Esophagus muscularis mucosa (tissue), 4 donors: ENCODE measurements at regions not wholly inside any gene's neighbourhood (a gene's known extent, or its start where the extent isn't known, plus 50 kb on each side); places are given as distances from the start of the nearest gene placed in this dataset.

Experiments used
- DNase-seq: peaks from one replicate; pipeline ENCODE4 v3.0.0-alpha.2; 2017; ENCODE audit errors: extremely low spot score
- H3K27ac ChIP-seq, 4 donors: fragments of 200-600 bp; sonication (generic); replicated peaks in 1 of 4; 1 replicate in 3 of 4; 2 replicates in 1 of 4; pipeline ENCODE4 v1.5.1; 2016 to 2019; ENCODE audit warnings: mild to moderate bottlenecking in 1 of 4
- H3K27me3 ChIP-seq, 4 donors: fragments of 200-600 bp; sonication (generic); one replicate each; pipeline versions ENCODE4 v1.5.1 to v1.6.0; 2016 to 2019
- H3K36me3 ChIP-seq, 4 donors: fragments of 200-600 bp; sonication (generic); one replicate each; pipeline ENCODE4 v1.5.1; 2016 to 2019
- H3K4me1 ChIP-seq, 4 donors: fragments of 200-600 bp; sonication (generic); one replicate each; pipeline ENCODE4 v1.5.1; 2016 to 2019
- H3K4me3 ChIP-seq, 4 donors: fragments of 200-600 bp; sonication (generic); 1 replicate in 2 of 4; 2 replicates in 2 of 4; pipeline ENCODE4 v1.5.1; 2016 to 2019; ENCODE audit warnings: mild to moderate bottlenecking in 4 of 4, moderate library complexity in 1 of 4
- H3K9me3 ChIP-seq, 4 donors: fragments of 200-600 bp; sonication (generic); 1 replicate in 3 of 4; 2 replicates in 1 of 4; pipeline ENCODE4 v1.5.1; 2016 to 2019
- EP300 ChIP-seq: sonication (generic); formaldehyde crosslinking; IDR thresholded peaks from one replicate; pipeline ENCODE4 v1.6.1; 2017; ENCODE audit warnings: antibody characterized with exemption
- POLR2A ChIP-seq: fragments of 450-650 bp; IDR thresholded peaks from one replicate; pipeline ENCODE4 v1.6.1; 2017; ENCODE audit warnings: antibody characterized with exemption, moderate library complexity, mild to moderate bottlenecking, low read depth
- POLR2AphosphoS5 ChIP-seq, 2 donors: sonication (generic); formaldehyde crosslinking; IDR thresholded peaks; one replicate each; pipeline ENCODE4 v1.6.1; 2017; ENCODE audit warnings: antibody characterized with exemption in 2 of 2
- WGBS: methylation state at CpG from one replicate; pipeline ENCODE4 v1.1.5; 2018; 5-methylcytosine and 5-hydroxymethylcytosine counted together
- intact Hi-C: fragments of 100-400 bp; cut with DNase I; formaldehyde crosslinking; loops from one replicate; pipeline ENCODE4 v1.15.1; 2023
- TF ChIP-seq, protein P1 (sequence below), 3 experiments: fragments of 200-600 bp in 2 of 3; fragments of 450-650 bp in 1 of 3; sonication (generic) in 2 of 3; IDR thresholded peaks; one replicate each; pipeline ENCODE4 v1.5.1; 2017 to 2019; ENCODE audit warnings: antibody characterized with exemption in 3 of 3, mild to moderate bottlenecking in 2 of 3, moderate library complexity in 1 of 3

DNA sequence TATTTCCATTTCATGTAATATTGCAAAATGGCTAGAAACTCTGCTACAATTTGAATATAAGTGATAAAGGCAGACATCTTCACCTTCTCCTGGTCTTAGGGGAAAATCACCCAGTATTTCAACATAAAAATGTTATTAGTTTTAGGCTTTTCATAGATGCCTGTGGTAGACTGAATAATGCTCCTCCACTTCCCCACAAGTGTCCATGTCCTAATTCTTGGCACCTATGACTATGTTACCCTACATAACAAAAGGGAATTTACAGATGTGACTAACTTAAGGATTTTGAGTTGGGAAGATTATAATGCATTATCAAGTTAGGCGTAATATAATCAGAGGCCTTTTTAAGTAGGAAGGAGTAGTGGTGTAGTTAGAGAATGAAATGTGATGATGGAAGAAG, 196.4 kb downstream of the TMTC3 start:
- Histone ChIP-seq H3K27ac (no peak overlapping the region), H3K27me3 (no peaks in the 10 kb centered on the region), H3K9me3 (no peaks in the 10 kb centered on the region), H3K4me1 (peaks cover 0 to 9% (median 0%) of the 10 kb centered on the region in 4 donors), H3K36me3 (no peaks in the 10 kb centered on the region), H3K4me3 (no peak overlapping the region)
- intact Hi-C loops, result no loop called here
- DNase-seq, result no peak
- 0% methylated on average over 1 of the region's 1 CpG for WGBS
- TF ChIP-seq POLR2AphosphoS5 (IDR thresholded peaks at IDR 0.05) (no peak), POLR2A (no peak), EP300 (no peak)

DNA sequence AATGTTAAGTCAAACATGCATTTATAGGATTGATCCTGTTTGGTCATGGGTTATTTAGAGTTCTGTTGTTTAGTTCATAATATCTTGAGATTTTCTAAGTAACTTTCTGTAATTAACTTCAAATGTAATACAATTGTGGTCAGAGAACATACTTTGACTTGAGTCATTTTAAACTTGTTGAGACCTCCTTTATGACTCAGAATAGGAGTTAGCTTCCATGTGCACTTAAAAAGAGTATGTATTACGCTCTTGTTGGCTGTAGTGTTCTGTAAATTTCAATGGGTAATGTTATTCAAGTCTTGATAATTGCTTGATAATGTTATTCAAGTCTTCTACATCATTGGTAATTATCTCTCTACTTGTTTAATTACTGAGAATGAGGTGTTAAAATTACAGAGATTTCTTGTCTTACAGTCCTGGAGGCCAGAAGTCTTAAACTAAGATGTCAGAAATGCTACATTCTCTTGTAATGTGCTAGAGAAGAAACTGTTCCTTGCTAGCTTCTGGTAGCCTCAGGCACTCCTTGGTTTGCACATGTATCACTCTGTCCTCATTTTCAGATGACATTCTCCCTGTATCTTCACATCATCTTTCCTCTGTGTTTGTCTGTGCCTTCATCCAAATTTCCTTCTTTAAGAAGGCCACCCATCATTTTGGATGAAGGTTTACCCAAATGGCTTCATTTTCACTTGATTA, 197.3 kb downstream of the TMTC3 start:
- WGBS, result 86% methylated on average over 1 of the region's 1 CpG
- intact Hi-C loops, result no loop called here

DNA sequence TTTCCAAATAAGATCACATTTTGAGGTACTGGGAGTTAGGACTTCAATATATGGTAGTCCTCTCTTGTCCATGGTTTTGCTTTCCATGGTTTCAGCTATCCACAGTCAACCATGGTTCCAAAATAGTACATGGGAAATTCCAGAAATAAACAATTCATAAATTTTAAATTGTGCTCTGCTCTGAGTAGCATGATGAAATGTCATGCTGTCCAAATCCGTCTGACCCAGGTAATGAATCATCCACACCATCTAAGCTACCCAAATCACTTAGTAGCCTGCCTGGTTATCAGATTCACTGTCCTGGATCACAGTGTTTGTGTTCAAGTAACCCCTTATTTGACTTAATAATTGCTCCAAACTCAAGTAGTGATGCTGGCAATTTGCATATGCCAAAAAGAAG, 197.9 kb downstream of the TMTC3 start:
- intact Hi-C loops, result no loop called here
- Histone ChIP-seq H3K27ac (no peak overlapping the region), H3K9me3 (no peaks in the 10 kb centered on the region), H3K4me1 (peaks cover 0 to 9% (median 0%) of the 10 kb centered on the region in 4 donors), H3K4me3 (no peak overlapping the region), H3K27me3 (no peaks in the 10 kb centered on the region), H3K36me3 (no peaks in the 10 kb centered on the region)
- DNase-seq, result no peak
- TF ChIP-seq, protein P1, sequence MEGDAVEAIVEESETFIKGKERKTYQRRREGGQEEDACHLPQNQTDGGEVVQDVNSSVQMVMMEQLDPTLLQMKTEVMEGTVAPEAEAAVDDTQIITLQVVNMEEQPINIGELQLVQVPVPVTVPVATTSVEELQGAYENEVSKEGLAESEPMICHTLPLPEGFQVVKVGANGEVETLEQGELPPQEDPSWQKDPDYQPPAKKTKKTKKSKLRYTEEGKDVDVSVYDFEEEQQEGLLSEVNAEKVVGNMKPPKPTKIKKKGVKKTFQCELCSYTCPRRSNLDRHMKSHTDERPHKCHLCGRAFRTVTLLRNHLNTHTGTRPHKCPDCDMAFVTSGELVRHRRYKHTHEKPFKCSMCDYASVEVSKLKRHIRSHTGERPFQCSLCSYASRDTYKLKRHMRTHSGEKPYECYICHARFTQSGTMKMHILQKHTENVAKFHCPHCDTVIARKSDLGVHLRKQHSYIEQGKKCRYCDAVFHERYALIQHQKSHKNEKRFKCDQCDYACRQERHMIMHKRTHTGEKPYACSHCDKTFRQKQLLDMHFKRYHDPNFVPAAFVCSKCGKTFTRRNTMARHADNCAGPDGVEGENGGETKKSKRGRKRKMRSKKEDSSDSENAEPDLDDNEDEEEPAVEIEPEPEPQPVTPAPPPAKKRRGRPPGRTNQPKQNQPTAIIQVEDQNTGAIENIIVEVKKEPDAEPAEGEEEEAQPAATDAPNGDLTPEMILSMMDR (IDR thresholded peaks at IDR 0.05), result no peak
- TF ChIP-seq POLR2A (no peak), EP300 (no peak), POLR2AphosphoS5 (IDR thresholded peaks at IDR 0.05) (no peak)
- WGBS, result 29% methylated on average over 1 of the region's 1 CpG

More for the DNA sequence above, 197.3 kb downstream of the TMTC3 start:
- no peak overlapping the region for H3K27ac ChIP-seq
- H3K9me3 ChIP-seq, result no peaks in the 10 kb centered on the region
- H3K4me1 ChIP-seq, result peaks cover 0 to 9% (median 0%) of the 10 kb centered on the region in 4 donors
- TF ChIP-seq POLR2AphosphoS5 (IDR thresholded peaks at IDR 0.05) (no peak), POLR2A (no peak), EP300 (no peak)
- TF ChIP-seq, protein P1 (IDR thresholded peaks at IDR 0.05), result no peak
- H3K27me3 ChIP-seq, result no peaks in the 10 kb centered on the region
- no peak overlapping the region for H3K4me3 ChIP-seq
- H3K36me3 ChIP-seq, result no peaks in the 10 kb centered on the region
- DNase-seq, result no peak

DNA sequence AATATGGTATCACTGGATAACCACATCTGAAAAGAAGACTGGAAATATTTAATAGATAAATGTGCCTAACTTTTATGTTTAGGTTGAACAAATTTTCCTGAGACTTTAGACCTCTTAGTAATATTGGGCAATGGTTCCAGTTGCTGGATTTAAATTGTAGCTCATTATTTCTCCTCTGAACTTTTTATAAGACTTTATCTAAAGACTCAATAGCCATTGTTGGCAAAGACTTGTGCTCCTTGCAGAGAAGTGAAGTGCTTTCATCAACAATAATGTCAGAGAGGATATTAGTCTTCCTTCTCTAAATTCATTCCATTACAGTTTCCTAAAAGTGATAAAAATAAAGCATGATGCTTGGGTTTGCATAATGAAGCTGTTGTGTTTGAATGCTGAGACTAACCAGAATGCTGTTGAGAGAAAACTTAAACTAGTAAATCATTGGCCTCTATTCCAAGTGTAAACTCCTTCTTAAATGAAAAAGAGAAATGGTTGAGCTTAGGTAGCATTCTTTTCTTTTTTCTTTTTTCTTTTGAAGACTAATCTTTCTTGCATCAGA, 200.2 kb downstream of the TMTC3 start:
- no peak overlapping the region for H3K27ac ChIP-seq
- no peak overlapping the region for H3K4me3 ChIP-seq
- no peaks in the 10 kb centered on the region for H3K36me3 ChIP-seq
- intact Hi-C loops, result no loop called here
- DNase-seq, result no peak
- no peaks in the 10 kb centered on the region for H3K27me3 ChIP-seq
- peaks cover 0 to 9% (median 0%) of the 10 kb centered on the region in 4 donors for H3K4me1 ChIP-seq
- TF ChIP-seq POLR2AphosphoS5 (IDR thresholded peaks at IDR 0.05) (no peak), EP300 (no peak), POLR2A (no peak)
- TF ChIP-seq, protein P1 (IDR thresholded peaks at IDR 0.05), result no peak
- H3K9me3 ChIP-seq, result no peaks in the 10 kb centered on the region

DNA sequence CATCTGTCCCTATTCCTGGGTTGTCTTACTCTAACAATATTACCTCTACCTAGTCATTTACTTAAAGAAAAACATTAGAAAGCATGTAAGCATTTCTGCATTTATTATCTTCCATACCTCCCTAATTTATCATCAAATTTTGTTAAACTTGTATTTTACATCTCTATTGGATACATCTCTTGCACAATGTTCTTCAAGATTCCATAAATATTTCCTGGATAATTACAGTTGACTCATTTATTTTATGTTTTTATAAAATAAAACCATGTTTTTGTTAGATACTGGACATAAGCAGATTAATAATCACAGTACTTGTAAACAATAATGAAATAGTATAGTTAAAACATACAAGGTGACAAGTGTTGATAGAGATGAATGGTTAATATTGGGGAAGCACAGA, 209.0 kb downstream of the TMTC3 start:
- Histone ChIP-seq H3K36me3 (no peaks in the 10 kb centered on the region), H3K27me3 (no peaks in the 10 kb centered on the region), H3K4me1 (no peaks in the 10 kb centered on the region), H3K4me3 (no peak overlapping the region), H3K9me3 (no peaks in the 10 kb centered on the region), H3K27ac (no peak overlapping the region)
- no peak for DNase-seq
- no peak for TF ChIP-seq EP300
- TF ChIP-seq POLR2AphosphoS5 (IDR thresholded peaks at IDR 0.05), result no peak
- TF ChIP-seq, protein P1 (IDR thresholded peaks at IDR 0.05), result no peak
- TF ChIP-seq POLR2A, result no peak
- intact Hi-C loops, result no loop called here
